HG02852 (cell line): ENCODE measurements at regions not wholly inside any gene's neighbourhood (a gene's known extent, or its start where the extent isn't known, plus 50 kb on each side); places are given as distances from the start of the nearest gene placed in this dataset.
"Not testable (repeated sequence)": the region's sequence is repeated elsewhere in the genome, so short reads cannot be mapped to it uniquely, and the experiment has no call there.

Experiments
- ATAC-seq: cut with Tn5 transposase; IDR thresholded peaks from one replicate; pipeline ENCODE4 v1.9.1; 2021; ENCODE audit warnings: mild to moderate bottlenecking, moderate library complexity; ENCODE audit not compliant: unreplicated experiment

DNA sequence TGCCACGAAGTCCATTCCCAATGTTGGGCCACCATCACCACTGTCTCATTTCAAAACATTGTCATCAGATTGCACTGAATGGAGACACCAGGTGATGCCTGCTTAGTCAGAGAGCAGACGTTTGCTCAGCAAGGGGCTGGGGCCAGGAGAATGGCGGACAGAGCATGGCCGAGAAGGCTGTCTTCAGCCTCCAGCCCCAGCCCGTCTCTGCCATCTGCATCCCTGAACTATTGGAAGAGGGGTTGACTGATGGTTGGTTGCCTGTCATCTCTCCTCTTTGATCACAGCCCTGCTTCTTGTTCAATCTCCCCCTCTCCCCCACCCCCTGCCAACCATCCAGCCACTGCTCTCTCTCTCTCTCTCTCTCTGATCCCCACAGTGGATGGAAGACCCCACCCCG is 140.9 kb downstream of the SHOX start:
- no peak for ATAC-seq

DNA sequence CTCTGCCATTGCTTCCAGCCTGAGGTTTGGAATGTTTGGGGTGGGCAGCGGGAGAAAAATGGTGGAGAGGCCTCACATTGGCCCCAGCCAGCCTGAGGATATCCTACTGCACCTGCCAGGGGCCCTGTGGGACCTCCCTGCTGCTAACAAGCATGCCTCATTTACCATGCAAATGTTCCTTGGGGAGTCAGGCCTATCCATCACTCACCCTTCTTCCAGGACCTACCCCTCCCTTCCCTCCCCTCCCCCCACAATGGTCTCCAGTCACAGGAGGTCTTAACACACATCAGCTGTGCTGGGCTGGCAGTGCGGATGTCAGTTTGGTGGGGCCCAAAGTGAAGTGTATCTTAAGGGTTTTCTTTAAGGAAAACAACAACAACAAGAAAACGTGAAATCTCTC is 139.2 kb downstream of the SHOX start:
- ATAC-seq: no peak

GRCh38 chrX:768596-768995 is 138.0 kb downstream of the SHOX start:
- no peak for ATAC-seq

DNA sequence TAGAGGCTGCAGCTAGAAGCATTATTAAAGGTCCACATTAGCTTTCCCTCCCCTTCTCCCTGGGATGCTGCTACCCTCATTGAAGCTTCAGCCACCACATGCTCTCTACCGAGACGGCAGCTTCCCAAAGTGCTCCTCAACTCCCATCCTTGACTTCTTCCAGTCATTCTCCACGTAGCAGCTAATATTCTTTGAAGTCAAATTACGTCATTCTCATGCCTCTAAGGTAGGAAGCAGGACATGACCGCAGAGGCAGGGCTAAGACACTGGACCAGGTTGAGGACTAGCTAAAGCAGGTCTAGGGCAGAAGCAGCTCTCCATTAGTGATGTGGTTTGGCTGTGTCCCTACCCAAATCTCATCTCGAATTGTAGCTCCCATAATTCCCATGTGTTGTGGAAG is 128.3 kb downstream of the SHOX start:
- ATAC-seq: no peak

DNA sequence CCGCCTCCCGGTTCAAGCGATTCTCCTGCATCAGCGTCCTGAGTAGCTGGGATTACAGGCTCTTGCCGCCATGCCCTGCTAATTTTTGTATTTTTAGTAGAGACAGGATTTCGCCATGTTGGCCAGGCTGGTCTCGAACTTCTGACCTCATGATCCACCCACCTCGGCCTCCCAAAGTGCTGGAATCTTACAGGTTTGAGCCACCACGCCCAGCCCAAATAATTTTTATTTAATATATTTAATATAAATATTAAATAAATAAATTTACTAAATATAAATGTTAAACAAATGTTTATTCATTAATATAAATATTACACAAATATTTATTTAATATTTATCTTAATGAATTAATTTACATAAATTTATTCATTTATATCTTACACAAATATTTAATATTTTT is 120.2 kb downstream of the SHOX start:
- ATAC-seq: no peak

DNA sequence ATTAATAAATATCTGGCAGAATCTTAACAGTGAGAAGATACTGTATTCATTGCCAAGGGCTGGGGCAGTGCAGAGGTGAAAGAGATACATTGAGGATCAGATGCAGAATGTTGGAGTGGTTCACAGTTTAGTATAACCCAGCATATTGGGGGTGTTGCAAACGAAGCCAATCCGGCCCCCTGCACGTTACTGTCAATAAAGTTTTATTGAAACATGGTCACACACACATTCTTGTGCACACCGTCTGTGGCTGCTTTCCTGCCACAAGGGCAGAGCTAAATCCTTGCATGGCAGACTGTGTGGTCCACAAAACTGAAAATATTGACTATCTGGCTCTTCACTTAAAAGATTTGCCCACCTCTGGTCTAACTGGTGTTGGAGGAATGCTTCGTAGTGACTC is 119.7 kb downstream of the SHOX start:
- no peak for ATAC-seq

GRCh38 chrX:747176-747575 is 116.6 kb downstream of the SHOX start:
- no peak for ATAC-seq

DNA sequence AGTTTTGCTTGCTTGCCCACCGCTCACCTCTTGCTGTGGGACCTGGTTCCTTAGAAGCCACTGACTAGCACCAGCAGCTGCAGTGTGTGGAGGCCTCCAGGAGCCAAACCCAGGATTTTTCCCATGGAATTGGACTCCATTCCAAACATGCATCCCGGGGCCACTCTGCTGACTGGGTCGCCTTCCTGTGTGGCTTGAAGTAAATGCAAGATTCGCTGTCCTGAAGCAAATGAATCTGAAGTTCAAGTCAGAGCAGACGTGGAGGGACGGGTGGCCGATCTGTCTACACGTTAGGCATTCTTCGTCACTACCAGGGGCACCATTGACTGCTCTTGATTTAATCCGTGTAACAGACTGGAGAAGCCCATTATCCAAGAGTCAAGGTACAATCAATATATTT is 109.0 kb downstream of the SHOX start:
- no peak for ATAC-seq

DNA sequence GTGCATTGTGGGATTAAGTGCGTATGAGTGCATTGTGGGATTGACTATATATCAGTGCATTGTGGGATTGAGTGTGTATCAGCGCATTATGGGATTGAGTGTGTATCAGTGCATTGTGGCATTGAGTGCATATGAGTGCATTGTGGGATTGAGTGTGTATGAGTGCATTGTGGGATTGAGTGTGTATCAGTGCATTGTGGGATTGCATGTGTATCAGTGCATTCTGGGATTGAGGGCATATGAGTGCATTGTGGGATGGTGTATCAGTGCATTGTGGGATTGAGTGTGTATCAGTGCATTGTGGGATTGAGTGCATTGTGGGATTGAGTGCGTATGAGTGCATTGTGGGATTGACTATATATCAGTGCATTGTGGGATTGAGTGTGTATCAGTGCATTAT is 106.4 kb downstream of the SHOX start:
- ATAC-seq: not testable (repeated sequence)

- ATAC-seq: no peak
These were observed 103.8 kb downstream of the SHOX start for GRCh38 chrX:734362-734761.

- ATAC-seq: no peak
These were observed 103.4 kb downstream of the SHOX start for GRCh38 chrX:733961-734360.

DNA sequence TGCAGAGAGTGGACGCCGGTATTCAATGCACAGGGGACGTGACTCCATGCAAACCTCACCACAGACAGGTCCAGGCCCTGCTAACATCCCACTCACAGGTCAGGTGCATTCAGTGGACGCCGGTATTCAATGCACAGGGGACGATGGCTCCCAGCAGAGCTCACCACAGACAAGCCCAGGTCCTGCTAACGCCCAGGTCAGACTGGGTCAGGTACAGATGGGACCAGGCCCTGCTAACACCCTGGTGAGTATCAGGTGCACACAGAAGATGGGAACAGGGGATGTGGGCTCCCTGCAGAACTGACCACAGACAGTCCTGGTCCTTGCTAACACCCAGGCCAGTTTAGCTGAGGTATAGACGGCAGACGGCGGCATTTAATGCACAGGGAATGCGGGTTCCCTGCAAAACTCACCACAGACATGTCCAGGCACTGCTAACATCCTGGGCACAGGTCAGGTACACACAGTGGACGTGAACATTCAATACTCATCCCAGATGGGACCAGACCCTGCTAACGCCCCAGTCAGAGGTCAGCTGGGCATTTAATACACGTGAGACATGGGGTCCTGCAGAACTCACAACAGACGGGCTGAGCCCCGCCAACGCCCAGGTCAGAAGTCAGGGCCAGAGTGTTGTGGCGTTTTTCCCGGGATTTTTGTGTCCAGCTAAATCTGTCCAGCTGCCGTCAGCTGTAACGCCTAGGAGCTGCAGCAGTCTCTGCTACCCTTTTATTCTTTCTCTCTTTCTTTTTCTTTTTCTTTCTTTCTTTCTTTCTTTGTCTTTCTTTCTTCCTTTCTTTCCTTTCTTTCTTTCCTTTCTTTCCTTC is 99.2 kb downstream of the SHOX start:
- ATAC-seq: no peak

GRCh38 chrX:729101-729500 is 98.5 kb downstream of the SHOX start:
- not testable (repeated sequence) for ATAC-seq

DNA sequence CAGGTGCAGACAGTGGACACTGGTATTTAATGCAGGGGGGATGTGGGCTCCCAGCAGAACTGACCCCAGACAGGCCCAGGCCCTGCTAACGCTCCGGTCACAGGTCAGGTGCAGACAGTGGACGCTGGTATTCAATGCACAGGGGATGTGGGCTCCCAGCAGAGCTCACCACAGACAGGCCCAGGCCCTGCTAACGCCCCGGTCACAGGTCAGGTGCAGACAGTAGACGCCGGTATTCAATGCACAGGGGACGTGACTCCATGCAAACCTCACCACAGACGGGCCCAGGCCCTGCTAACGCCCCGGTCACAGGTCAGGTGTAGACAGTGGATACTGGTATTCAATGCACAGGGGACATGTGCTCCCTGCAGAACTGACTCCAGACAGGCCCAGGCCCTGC is 98.0 kb downstream of the SHOX start:
- not testable (repeated sequence) for ATAC-seq

- ATAC-seq: no peak
These were observed 97.4 kb downstream of the SHOX start for GRCh38 chrX:727738-728621.

- no peak for ATAC-seq
These were observed 95.4 kb downstream of the SHOX start for GRCh38 chrX:725971-726370.

DNA sequence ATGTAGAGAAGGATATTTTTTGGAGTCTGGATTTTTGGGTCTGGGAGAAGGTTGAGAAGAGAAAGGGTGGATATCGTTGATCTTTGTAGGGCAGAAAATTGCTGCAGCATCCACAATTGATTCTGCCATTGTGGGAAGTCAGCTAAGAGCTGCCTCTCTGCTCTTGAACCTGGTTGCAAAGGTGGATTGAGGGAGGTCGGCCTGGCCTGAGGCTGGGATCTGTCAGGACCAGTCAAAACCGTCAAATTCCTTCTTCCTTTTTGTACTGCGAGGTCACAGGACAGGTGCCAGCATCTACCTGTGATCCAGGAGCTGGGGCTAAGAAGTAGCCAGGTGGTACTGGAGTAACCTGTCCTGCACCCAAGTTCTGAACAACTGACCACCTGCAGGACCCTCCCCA is 93.7 kb downstream of the SHOX start:
- no peak for ATAC-seq

DNA sequence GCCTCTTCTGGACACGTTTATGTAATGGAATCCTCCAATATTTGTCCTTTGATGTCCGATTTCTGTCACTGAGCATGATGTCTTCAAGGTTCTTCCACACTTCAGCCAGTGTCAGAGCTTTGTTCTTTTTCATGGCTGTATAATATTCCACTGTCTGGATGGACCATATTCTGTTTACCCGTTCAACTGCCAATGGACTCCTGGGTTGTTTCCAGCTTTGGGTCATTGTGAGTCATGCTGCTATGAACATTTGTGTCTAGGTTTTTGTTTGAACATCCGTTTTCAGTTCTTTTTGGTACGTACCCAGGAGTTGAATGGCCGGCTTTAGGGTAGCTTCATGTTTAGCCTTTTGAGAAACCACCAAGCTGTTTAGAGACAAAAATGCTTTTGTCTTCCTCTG is 93.2 kb downstream of the SHOX start:
- no peak for ATAC-seq

DNA sequence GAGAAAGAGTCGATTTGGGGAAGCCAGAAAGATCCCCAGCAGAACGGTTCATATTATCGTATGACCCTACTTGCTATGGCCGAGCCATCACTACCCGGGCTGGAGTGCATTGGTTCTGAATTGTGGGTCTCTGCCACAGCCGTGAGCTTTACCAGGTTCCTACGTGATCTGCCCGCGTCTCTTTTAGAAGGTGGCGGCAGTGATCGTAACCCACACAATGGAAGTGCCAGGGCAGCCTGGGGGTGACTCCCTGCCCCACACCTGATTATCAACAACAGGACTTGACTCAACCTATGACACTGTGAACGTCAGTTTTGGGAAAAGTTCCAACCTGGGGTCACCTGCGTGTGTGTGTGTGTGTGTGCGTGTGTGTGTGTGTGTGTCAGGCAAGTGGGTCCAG is 90.8 kb downstream of the SHOX start:
- ATAC-seq: no peak

GRCh38 chrX:720825-721224 is 90.2 kb downstream of the SHOX start:
- ATAC-seq: no peak

GRCh38 chrX:720250-720649 is 89.7 kb downstream of the SHOX start:
- ATAC-seq: no peak

GRCh38 chrX:716136-716535 is 85.5 kb downstream of the SHOX start:
- ATAC-seq: no peak
